DND-41 (cell line): ENCODE measurements at regions not wholly inside any gene's neighbourhood (a gene's known extent, or its start where the extent isn't known, plus 50 kb on each side); places are given as distances from the start of the nearest gene placed in this dataset.
A peak's percentile ranks its signal among the peaks of the same experiment; 100 is the strongest.
"Not testable (repeated sequence)": the region's sequence is repeated elsewhere in the genome, so short reads cannot be mapped to it uniquely, and the experiment has no call there.

Experiments used
- ATAC-seq: fragments of 200-7000 bp; cut with Tn5 transposase; 3 replicates; pipeline ENCODE4 v1.9.1; 2021; ENCODE audit warnings: low read depth; ENCODE audit not compliant: insufficient read depth
- DNase-seq: peaks from one replicate; pipeline ENCODE4 v3.0.0-alpha.2; 2020
- H2AFZ ChIP-seq: 2 replicates; pipeline ENCODE4 v1.6.0; 2012; ENCODE audit warnings: low read depth, low read length
- H3K27ac ChIP-seq: 2 replicates; pipeline ENCODE4 v1.5.1; 2012; ENCODE audit warnings: low read length, inconsistent platforms
- H3K27me3 ChIP-seq: fragments of 200-600 bp; sonication (generic); 2 replicates; pipeline ENCODE4 v1.6.0; 2012; ENCODE audit warnings: low read length, mild to moderate bottlenecking, inconsistent platforms; ENCODE audit not compliant: insufficient read depth, poor library complexity
- H3K36me3 ChIP-seq: 2 replicates; pipeline ENCODE4 v1.5.1; 2012; ENCODE audit warnings: low read length, inconsistent platforms; ENCODE audit not compliant: insufficient read depth
- H3K4me1 ChIP-seq: 2 replicates; pipeline ENCODE4 v1.5.1; 2012; ENCODE audit warnings: mild to moderate bottlenecking, low read length; ENCODE audit not compliant: insufficient read depth
- H3K4me2 ChIP-seq: 2 replicates; pipeline ENCODE4 v1.6.0; 2012; ENCODE audit warnings: mild to moderate bottlenecking, moderate library complexity, low read length, inconsistent platforms; ENCODE audit not compliant: insufficient read depth
- H3K4me3 ChIP-seq, 2 experiments: fragments of 200-600 bp in 1 of 2; shearing (Covaris generic) in 1 of 2; 2 replicates each; pipeline ENCODE4 v1.5.1; 2012 to 2016; ENCODE audit warnings: inconsistent platforms in 2 of 2, low read length in 2 of 2, mild to moderate bottlenecking in 2 of 2, low read depth in 1 of 2, moderate library complexity in 1 of 2
- H3K79me2 ChIP-seq: 2 replicates; pipeline ENCODE4 v1.6.0; 2012; ENCODE audit warnings: low read length, inconsistent platforms; ENCODE audit not compliant: insufficient read depth
- H3K9ac ChIP-seq: 2 replicates; pipeline ENCODE4 v1.6.0; 2012; ENCODE audit warnings: low read depth, mild to moderate bottlenecking, inconsistent platforms, low read length, moderate library complexity
- H3K9me3 ChIP-seq: 2 replicates; pipeline ENCODE4 v1.5.1; 2012; ENCODE audit warnings: low read length, moderate library complexity, mild to moderate bottlenecking, inconsistent platforms; ENCODE audit not compliant: insufficient read depth, severe bottlenecking
- H4K20me1 ChIP-seq: 2 replicates; pipeline ENCODE4 v1.6.0; 2012; ENCODE audit warnings: low read length; ENCODE audit not compliant: insufficient read depth
- EZH2 ChIP-seq: IDR thresholded peaks from 3 replicates; pipeline ENCODE4 v1.6.1; 2012; ENCODE audit warnings: borderline replicate concordance, low read depth, mild to moderate bottlenecking, moderate library complexity, low read length, inconsistent platforms; ENCODE audit not compliant: severe bottlenecking
- TF ChIP-seq, protein P1 (sequence below): IDR thresholded peaks from 2 replicates; pipeline ENCODE4 v1.5.1; 2012; ENCODE audit warnings: borderline replicate concordance, low read length, moderate library complexity, mild to moderate bottlenecking; ENCODE audit not compliant: poor library complexity, severe bottlenecking; ENCODE audit errors: extremely low read depth

GRCh38 chr15:77871852-77872371 lies 205.6 kb downstream of the TBC1D2B start:
- DNase-seq, result no peak
- no peaks in the 10 kb centered on the region for H3K79me2 ChIP-seq
- no peaks in the 10 kb centered on the region for H3K27me3 ChIP-seq
- no peak overlapping the region for H3K9ac ChIP-seq
- no peaks in the 10 kb centered on the region for H3K36me3 ChIP-seq
- H2AFZ ChIP-seq, result no peak overlapping the region
- no peak overlapping the region for H3K4me2 ChIP-seq
- no peaks in the 10 kb centered on the region for H4K20me1 ChIP-seq
- H3K27ac ChIP-seq, result no peak overlapping the region
- H3K9me3 ChIP-seq, result no peaks in the 10 kb centered on the region
- TF ChIP-seq EZH2, result no peak
- TF ChIP-seq, protein P1, sequence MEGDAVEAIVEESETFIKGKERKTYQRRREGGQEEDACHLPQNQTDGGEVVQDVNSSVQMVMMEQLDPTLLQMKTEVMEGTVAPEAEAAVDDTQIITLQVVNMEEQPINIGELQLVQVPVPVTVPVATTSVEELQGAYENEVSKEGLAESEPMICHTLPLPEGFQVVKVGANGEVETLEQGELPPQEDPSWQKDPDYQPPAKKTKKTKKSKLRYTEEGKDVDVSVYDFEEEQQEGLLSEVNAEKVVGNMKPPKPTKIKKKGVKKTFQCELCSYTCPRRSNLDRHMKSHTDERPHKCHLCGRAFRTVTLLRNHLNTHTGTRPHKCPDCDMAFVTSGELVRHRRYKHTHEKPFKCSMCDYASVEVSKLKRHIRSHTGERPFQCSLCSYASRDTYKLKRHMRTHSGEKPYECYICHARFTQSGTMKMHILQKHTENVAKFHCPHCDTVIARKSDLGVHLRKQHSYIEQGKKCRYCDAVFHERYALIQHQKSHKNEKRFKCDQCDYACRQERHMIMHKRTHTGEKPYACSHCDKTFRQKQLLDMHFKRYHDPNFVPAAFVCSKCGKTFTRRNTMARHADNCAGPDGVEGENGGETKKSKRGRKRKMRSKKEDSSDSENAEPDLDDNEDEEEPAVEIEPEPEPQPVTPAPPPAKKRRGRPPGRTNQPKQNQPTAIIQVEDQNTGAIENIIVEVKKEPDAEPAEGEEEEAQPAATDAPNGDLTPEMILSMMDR, result peak; percentile 30
- no peaks in the 10 kb centered on the region for H3K4me1 ChIP-seq
- ATAC-seq, result no peak
- H3K4me3 ChIP-seq, result no peak overlapping the region

DNA sequence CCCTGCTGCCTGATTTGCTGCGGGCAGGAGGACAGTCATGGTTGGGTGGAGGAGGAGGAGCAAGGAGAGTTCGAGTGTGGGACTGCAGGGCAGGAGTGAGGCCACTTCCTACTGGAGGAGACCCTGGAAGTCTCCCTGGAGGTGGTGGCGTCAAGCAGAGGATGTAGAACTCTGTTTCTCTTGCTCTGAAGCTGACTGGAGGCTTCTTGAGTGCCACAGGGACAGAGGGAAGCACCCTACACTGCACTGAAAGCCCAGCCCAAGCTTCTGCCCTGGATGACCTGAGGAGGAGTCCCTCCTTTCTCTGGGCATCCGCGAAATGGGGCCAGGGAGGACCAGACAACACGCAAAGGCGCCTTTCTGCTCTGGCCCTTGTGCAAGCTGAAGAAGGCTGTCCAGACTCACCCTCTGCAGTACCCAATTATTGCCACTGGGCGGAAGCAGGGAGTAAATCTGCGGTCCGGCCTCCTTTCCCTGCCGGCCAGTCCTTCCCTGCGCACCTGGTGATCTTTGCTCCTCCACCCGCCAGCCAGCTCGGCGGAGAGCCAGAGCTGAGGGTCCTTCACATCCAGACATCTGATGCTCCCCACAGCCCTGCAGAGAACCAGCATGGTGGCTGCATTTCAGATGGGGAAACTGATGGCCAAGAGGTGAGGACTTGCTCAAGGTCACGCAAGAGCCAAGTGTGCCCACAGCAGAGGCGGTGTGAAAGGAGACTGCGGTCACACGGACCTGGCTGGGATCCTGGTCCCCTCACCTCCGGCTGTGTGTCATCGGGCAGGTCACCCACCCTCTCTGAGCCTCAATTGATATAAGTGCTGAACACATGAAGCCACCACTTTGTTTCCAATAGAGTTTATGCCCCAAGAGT lies 207.1 kb downstream of the TBC1D2B start:
- Histone ChIP-seq H3K27me3 (no peaks in the 10 kb centered on the region), H3K4me1 (no peaks in the 10 kb centered on the region), H3K79me2 (no peaks in the 10 kb centered on the region), H3K9me3 (no peaks in the 10 kb centered on the region), H3K27ac (no peak overlapping the region), H3K4me2 (no peak overlapping the region), H3K36me3 (no peaks in the 10 kb centered on the region), H3K9ac (no peak overlapping the region), H3K4me3 (no peak overlapping the region), H2AFZ (no peak overlapping the region), H4K20me1 (no peaks in the 10 kb centered on the region)
- ATAC-seq (0 out of 3 replicates have a peak, but pooled peaks have one; percentile 52), DNase-seq (peak; percentile 31)
- TF ChIP-seq EZH2, result no peak
- TF ChIP-seq, protein P1, result peak; percentile 72

GRCh38 chr15:77869021-77869895 lies 208.3 kb downstream of the TBC1D2B start:
- no peak for ATAC-seq
- no peak overlapping the region for H2AFZ ChIP-seq
- H3K36me3 ChIP-seq, result no peaks in the 10 kb centered on the region
- H3K4me1 ChIP-seq, result no peaks in the 10 kb centered on the region
- no peaks in the 10 kb centered on the region for H4K20me1 ChIP-seq
- no peak for TF ChIP-seq EZH2
- TF ChIP-seq, protein P1, result no peak
- H3K27me3 ChIP-seq, result no peaks in the 10 kb centered on the region
- no peaks in the 10 kb centered on the region for H3K79me2 ChIP-seq
- DNase-seq, result no peak
- no peaks in the 10 kb centered on the region for H3K9me3 ChIP-seq
- H3K4me2 ChIP-seq, result no peak overlapping the region
- H3K27ac ChIP-seq, result no peak overlapping the region
- H3K9ac ChIP-seq, result no peak overlapping the region
- no peak overlapping the region for H3K4me3 ChIP-seq

- not testable (repeated sequence) for H3K27me3 ChIP-seq, H3K36me3 ChIP-seq, H3K9me3 ChIP-seq, H3K4me1 ChIP-seq, H3K27ac ChIP-seq, H3K9ac ChIP-seq, H3K4me3 ChIP-seq, H3K4me2 ChIP-seq, H2AFZ ChIP-seq, DNase-seq, ATAC-seq, H3K79me2 ChIP-seq, H4K20me1 ChIP-seq
Measured at GRCh38 chr15:77868048-77868629, 209.4 kb downstream of the TBC1D2B start.
